H1 (cell line): ENCODE measurements at regions not wholly inside any gene's neighbourhood (a gene's known extent, or its start where the extent isn't known, plus 50 kb on each side); places are given as distances from the start of the nearest gene placed in this dataset.

Experiments
- CTCF ChIA-PET: fragments of 300-600 bp; sonication (Branson Sonifier 250); formaldehyde crosslinking; loops from one replicate; lab custom pipeline; 2021; ENCODE audit not compliant: partially characterized antibody; lab: Charles Lee
- POLR2A ChIA-PET: fragments of 300-600 bp; sonication (Branson Sonifier 250); formaldehyde crosslinking; loops from one replicate; lab custom pipeline; 2021; ENCODE audit warnings: inconsistent platforms; ENCODE audit not compliant: partially characterized antibody; lab: Charles Lee
- DNase-seq, 2 experiments: peaks; one replicate each; pipeline versions ENCODE4 v3.0.0 to v3.0.0-alpha.2; 2010 to 2022; ENCODE audit warnings: low spot score in 2 of 2, low read depth in 1 of 2, mixed read lengths in 1 of 2
- FAIRE-seq: peaks from 2 replicates; lab custom pipeline; 2011; peaks lifted over from hg19 to GRCh38; lab: Jason Lieb, UNC
- H2AFZ ChIP-seq: 2 replicates; pipeline ENCODE4 v1.8.1; 2012; ENCODE audit warnings: low read length, inconsistent platforms
- H2AK5ac ChIP-seq: 2 replicates; pipeline ENCODE4 v1.6.1; 2013; ENCODE audit warnings: low read depth, low read length
- H2BK120ac ChIP-seq: replicated peaks from 2 replicates; pipeline ENCODE3; 2013; ENCODE audit warnings: low read depth, low read length, inconsistent platforms
- H2BK12ac ChIP-seq: 2 replicates; pipeline ENCODE4 v1.6.1; 2013; ENCODE audit warnings: low read depth, low read length
- H2BK15ac ChIP-seq: 2 replicates; pipeline ENCODE4 v1.6.1; 2013; ENCODE audit warnings: low read length
- H2BK20ac ChIP-seq: 2 replicates; pipeline ENCODE4 v1.6.1; 2013; ENCODE audit warnings: low read length
- H2BK5ac ChIP-seq: 2 replicates; pipeline ENCODE4 v1.6.1; 2013; ENCODE audit warnings: low read depth, low read length
- H3K14ac ChIP-seq: 2 replicates; pipeline ENCODE4 v1.6.1; 2013; ENCODE audit warnings: inconsistent platforms; ENCODE audit not compliant: insufficient read length
- H3K18ac ChIP-seq: 2 replicates; pipeline ENCODE4 v1.6.1; 2013; ENCODE audit warnings: low read length; ENCODE audit errors: extremely low read depth
- H3K23ac ChIP-seq: 2 replicates; pipeline ENCODE4 v1.6.1; 2013; ENCODE audit warnings: inconsistent platforms; ENCODE audit not compliant: insufficient read length
- H3K23me2 ChIP-seq: 2 replicates; pipeline ENCODE4 v1.6.1; 2013; ENCODE audit warnings: low read depth, low read length
- H3K27ac ChIP-seq: 2 replicates; pipeline ENCODE4 v1.6.1; 2011; ENCODE audit warnings: low read depth, low read length, inconsistent platforms
- H3K27me3 ChIP-seq, 4 experiments: replicated peaks in 1 of 4; 1 replicate in 1 of 4; 2 replicates in 3 of 4; pipeline versions ENCODE4 v1.6.1 to v1.8.1; 2011 to 2013; ENCODE audit warnings: low read length in 3 of 4, mild to moderate bottlenecking in 3 of 4, inconsistent platforms in 2 of 4, mixed read lengths in 2 of 4, moderate library complexity in 1 of 4; ENCODE audit not compliant: control insufficient read depth in 3 of 4, insufficient read depth in 3 of 4; ENCODE audit errors: extremely low read depth in 1 of 4
- H3K36me3 ChIP-seq, 4 experiments: 2 replicates each; pipeline versions ENCODE4 v1.6.1 to v1.8.1; 2011 to 2013; ENCODE audit warnings: mild to moderate bottlenecking in 4 of 4, low read length in 3 of 4, moderate library complexity in 2 of 4, control low read depth in 1 of 4, inconsistent platforms in 1 of 4; ENCODE audit not compliant: insufficient read depth in 4 of 4, control insufficient read depth in 2 of 4
- H3K4ac ChIP-seq: replicated peaks from 2 replicates; pipeline ENCODE3; 2013; ENCODE audit warnings: low read length, low read depth, mixed read lengths, inconsistent platforms; ENCODE audit not compliant: insufficient read length
- H3K4me1 ChIP-seq, 4 experiments: replicated peaks in 1 of 4; 1 replicate in 1 of 4; 2 replicates in 3 of 4; pipeline versions ENCODE4 v1.6.1 to v1.8.1; 2011 to 2013; ENCODE audit warnings: low read length in 3 of 4, inconsistent platforms in 2 of 4, mixed read lengths in 1 of 4; ENCODE audit not compliant: insufficient read depth in 4 of 4, control insufficient read depth in 3 of 4
- H3K4me2 ChIP-seq, 2 experiments: 2 replicates each; pipeline versions ENCODE4 v1.6.1 to v1.8.1; 2011 to 2013; ENCODE audit warnings: low read depth in 2 of 2, low read length in 2 of 2, control low read depth in 1 of 2, inconsistent platforms in 1 of 2, mild to moderate bottlenecking in 1 of 2; ENCODE audit not compliant: insufficient read depth in 1 of 2
- H3K4me3 ChIP-seq, 4 experiments: fragments of 200-600, 300-600 bp in 1 of 4; sonication (generic), shearing (Covaris generic), sonication (Bioruptor Twin) in 1 of 4; 2 replicates each; pipeline versions ENCODE4 v1.5.1 to v1.8.1; 2011 to 2016; ENCODE audit warnings: low read length in 4 of 4, low read depth in 3 of 4, control low read depth in 2 of 4, inconsistent platforms in 2 of 4, mild to moderate bottlenecking in 2 of 4, mixed read lengths in 1 of 4, moderate library complexity in 1 of 4; ENCODE audit not compliant: insufficient read depth in 2 of 4; ENCODE audit errors: extremely low read depth in 1 of 4
- H3K56ac ChIP-seq: replicated peaks from 2 replicates; pipeline ENCODE3; 2013; ENCODE audit warnings: low read depth, mild to moderate bottlenecking, mixed read lengths, low read length, inconsistent platforms; ENCODE audit not compliant: insufficient read length
- H3K79me1 ChIP-seq: 2 replicates; pipeline ENCODE4 v1.6.1; 2013; ENCODE audit warnings: low read depth, low read length, control low read depth
- H3K79me2 ChIP-seq, 2 experiments: 2 replicates each; pipeline versions ENCODE4 v1.6.1 to v1.8.1; 2012 to 2013; ENCODE audit warnings: low read length in 2 of 2, mild to moderate bottlenecking in 2 of 2, inconsistent platforms in 1 of 2; ENCODE audit not compliant: insufficient read depth in 2 of 2, control insufficient read depth in 1 of 2
- H3K9ac ChIP-seq, 4 experiments: replicated peaks in 1 of 4; 1 replicate in 1 of 4; 2 replicates in 3 of 4; pipeline versions ENCODE4 v1.6.1 to v1.8.1; 2011 to 2013; ENCODE audit warnings: low read depth in 3 of 4, low read length in 3 of 4, control low read depth in 2 of 4, mild to moderate bottlenecking in 2 of 4, moderate library complexity in 2 of 4, inconsistent platforms in 1 of 4; ENCODE audit errors: extremely low read depth in 1 of 4
- H3K9me3 ChIP-seq, 2 experiments: 2 replicates each; pipeline versions ENCODE4 v1.6.1 to v1.8.1; 2012 to 2013; ENCODE audit warnings: mild to moderate bottlenecking in 2 of 2, moderate library complexity in 2 of 2, control low read depth in 1 of 2, inconsistent platforms in 1 of 2, low read depth in 1 of 2, low read length in 1 of 2, mixed read lengths in 1 of 2; ENCODE audit not compliant: insufficient read depth in 2 of 2
- H4K20me1 ChIP-seq, 2 experiments: replicated peaks in 1 of 2; 2 replicates each; pipeline versions ENCODE3 to v1.8.1; 2011 to 2013; ENCODE audit warnings: inconsistent platforms in 2 of 2, low read length in 2 of 2, mild to moderate bottlenecking in 1 of 2; ENCODE audit not compliant: insufficient read depth in 2 of 2, control insufficient read depth in 1 of 2
- H4K5ac ChIP-seq: 2 replicates; pipeline ENCODE4 v1.6.1; 2013; ENCODE audit warnings: low read length, low read depth, mixed read lengths, inconsistent platforms; ENCODE audit not compliant: insufficient read length
- H4K8ac ChIP-seq: 2 replicates; pipeline ENCODE4 v1.8.0; 2013; ENCODE audit warnings: mild to moderate bottlenecking, moderate library complexity, low read length, inconsistent platforms; ENCODE audit not compliant: insufficient read depth; ENCODE audit errors: extremely low read depth
- H4K91ac ChIP-seq: replicated peaks from 2 replicates; pipeline ENCODE3; 2013; ENCODE audit warnings: low read length, mixed read lengths, inconsistent platforms; ENCODE audit not compliant: insufficient read length
- ATF2 ChIP-seq: IDR thresholded peaks from 2 replicates; pipeline ENCODE4 v1.6.1; 2012; ENCODE audit warnings: low read length, inconsistent platforms
- CHD2 ChIP-seq: IDR thresholded peaks from 2 replicates; pipeline ENCODE4 v1.6.1; 2012; ENCODE audit warnings: low read length, improper control_type of control experiment
- RAD21 ChIP-seq, 2 experiments: IDR thresholded peaks in 1 of 2; conservative IDR thresholded peaks in 1 of 2; 2 replicates each; pipeline ENCODE4 v1.6.1; 2011; ENCODE audit warnings: low read depth in 2 of 2, low read length in 2 of 2, improper control_type of control experiment in 1 of 2, inconsistent platforms in 1 of 2, mild to moderate bottlenecking in 1 of 2, moderate library complexity in 1 of 2
- WGBS, 2 experiments: shearing (Covaris generic) in 1 of 2; methylation state at CpG; one replicate each; pipeline versions ENCODE4 v1.1.6 to v1.1.7; 2013 to 2015; ENCODE audit warnings: low lambda C conversion rate in 2 of 2, mixed read lengths in 2 of 2, inconsistent platforms in 1 of 2, low coverage in 1 of 2, missing lambda C conversion rate in 1 of 2; ENCODE audit not compliant: insufficient replicate concordance in 2 of 2, insufficient coverage in 1 of 2, insufficient read length in 1 of 2; ENCODE audit errors: extremely low coverage in 1 of 2, missing lambda C conversion rate in 1 of 2; 5-methylcytosine and 5-hydroxymethylcytosine counted together

- no peak for TF ChIP-seq CHD2
- no peak for TF ChIP-seq ATF2
- no peak for TF ChIP-seq RAD21 (IDR thresholded peaks at IDR 0.05 in 1 of 2, conservative IDR thresholded peaks at IDR 0.05 in 1 of 2; ENCODE audit: low read depth in 2 of 2, low read length in 2 of 2)
- no peak overlapping the region for H3K9ac ChIP-seq
- ChIA-PET POLR2A (no interaction called here), CTCF (no interaction called here)
- no peak overlapping the region for H2AK5ac ChIP-seq
- no peak overlapping the region for H2BK120ac ChIP-seq
- no peak overlapping the region for H2BK12ac ChIP-seq
- no peak overlapping the region for H4K5ac ChIP-seq
- no peak overlapping the region for H2BK20ac ChIP-seq
- H3K4me3 ChIP-seq: no peak overlapping the region
- H3K56ac ChIP-seq: no peak overlapping the region
- no peak overlapping the region for H4K91ac ChIP-seq
- no peak overlapping the region for H3K23ac ChIP-seq
- no peak overlapping the region for H3K4me2 ChIP-seq
- H4K20me1 ChIP-seq: no peaks in the 10 kb centered on the region
- DNase-seq (no peak), FAIRE-seq (no peak)
- H3K9me3 ChIP-seq: no peaks in the 10 kb centered on the region; a peak in 1 of 4 replicates
- no peaks in the 10 kb centered on the region for H3K23me2 ChIP-seq
- no peak overlapping the region for H2BK15ac ChIP-seq
- WGBS, 2 experiments: 94% methylated on average over 1 of the region's 1 CpG; no CpG with 5 or more reads in 1 of the 2 experiments
- no peak overlapping the region for H2BK5ac ChIP-seq
- no peak overlapping the region for H3K27ac ChIP-seq
- no peak overlapping the region for H4K8ac ChIP-seq
- no peaks in the 10 kb centered on the region for H3K27me3 ChIP-seq
- no peaks in the 10 kb centered on the region for H3K79me2 ChIP-seq
- no peaks in the 10 kb centered on the region for H3K4me1 ChIP-seq
- no peak overlapping the region for H2AFZ ChIP-seq
- no peak overlapping the region for H3K18ac ChIP-seq
- no peaks in the 10 kb centered on the region for H3K79me1 ChIP-seq
- no peaks in the 10 kb centered on the region for H3K36me3 ChIP-seq
- no peak overlapping the region for H3K4ac ChIP-seq
- H3K14ac ChIP-seq: no peak overlapping the region
These were observed 193.0 kb downstream of the FZD1 start for GRCh38 chr7:91457208-91457607.
